ENCODE measurements at regions not wholly inside any gene's neighbourhood (a gene's known extent, or its start where the extent isn't known, plus 50 kb on each side); places are given as distances from the start of the nearest gene placed in this dataset.
"Not testable (repeated sequence)": the region's sequence is repeated elsewhere in the genome, so short reads cannot be mapped to it uniquely, and the experiment has no call there.

DNA sequence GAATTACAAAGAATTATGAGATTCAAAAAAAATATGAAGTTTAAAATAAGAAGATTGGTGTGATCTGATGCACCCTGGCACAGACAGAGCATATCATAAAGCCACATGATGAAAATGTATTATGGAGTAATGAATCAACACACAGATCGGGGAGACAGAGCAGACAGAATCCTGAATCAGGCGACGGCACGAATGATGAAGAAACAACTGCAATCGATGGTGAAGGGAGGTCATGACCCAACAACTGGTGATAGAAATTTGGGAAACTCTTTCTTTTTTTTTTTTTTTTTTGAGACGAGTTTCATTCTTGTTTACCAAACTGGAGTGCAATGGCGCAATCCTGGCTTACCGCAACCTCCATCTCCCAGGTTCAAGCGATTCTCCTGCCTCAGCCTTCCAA lies 1054.0 kb downstream of the TYW1 start:
- 98% methylated on average over 9 of the region's 9 CpGs for whole genome bisulfite sequencing
- Histone ChIP-seq H3K4me1 (ENCODE audit: insufficient read depth, low read length) (no peaks in the 10 kb centered on the region), H3K4me3 (ENCODE audit: low read length) (no peak overlapping the region), H3K36me3 (ENCODE audit: insufficient read depth, low read length) (no peaks in the 10 kb centered on the region), H3K27ac (ENCODE audit: low read depth, low read length) (no peak overlapping the region), H3K27me3 (ENCODE audit: insufficient read depth, low read length) (no peaks in the 10 kb centered on the region), H3K9ac (ENCODE audit: low read depth, low read length) (no peak overlapping the region), H3K9me3 (ENCODE audit: insufficient read depth, low read depth, low read length) (no peaks in the 10 kb centered on the region)

DNA sequence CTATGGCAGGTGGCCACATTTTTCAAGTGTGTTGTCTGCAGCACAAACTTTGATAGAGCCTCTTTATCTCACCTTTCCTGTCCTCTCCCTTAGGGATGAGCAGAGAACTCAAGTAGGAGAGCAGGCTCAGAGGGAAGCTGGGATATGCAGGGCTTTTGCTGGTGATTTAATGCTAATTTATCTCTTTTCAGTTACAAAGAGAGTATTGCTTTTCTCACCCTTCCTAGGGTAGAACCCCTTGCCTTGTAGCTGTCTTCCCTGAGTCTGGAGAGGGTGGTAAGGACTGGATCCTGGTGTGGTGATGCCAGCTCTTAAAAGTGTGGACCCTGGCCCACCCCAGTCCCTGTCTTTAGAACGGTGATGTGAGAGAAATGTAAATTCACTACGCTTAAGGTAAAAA lies 1061.4 kb downstream of the TYW1 start:
- Histone ChIP-seq H3K4me3 (ENCODE audit: low read length) (no peak overlapping the region), H3K9me3 (ENCODE audit: insufficient read depth, low read depth, low read length) (no peaks in the 10 kb centered on the region), H3K4me1 (ENCODE audit: insufficient read depth, low read length) (peaks cover 11% of the 10 kb centered on the region), H3K9ac (ENCODE audit: low read depth, low read length) (no peak overlapping the region), H3K36me3 (ENCODE audit: insufficient read depth, low read length) (no peaks in the 10 kb centered on the region), H3K27me3 (ENCODE audit: insufficient read depth, low read length) (no peaks in the 10 kb centered on the region), H3K27ac (ENCODE audit: low read depth, low read length) (no peak overlapping the region)
- WGBS, result 23% methylated on average over 2 of the region's 2 CpGs

DNA sequence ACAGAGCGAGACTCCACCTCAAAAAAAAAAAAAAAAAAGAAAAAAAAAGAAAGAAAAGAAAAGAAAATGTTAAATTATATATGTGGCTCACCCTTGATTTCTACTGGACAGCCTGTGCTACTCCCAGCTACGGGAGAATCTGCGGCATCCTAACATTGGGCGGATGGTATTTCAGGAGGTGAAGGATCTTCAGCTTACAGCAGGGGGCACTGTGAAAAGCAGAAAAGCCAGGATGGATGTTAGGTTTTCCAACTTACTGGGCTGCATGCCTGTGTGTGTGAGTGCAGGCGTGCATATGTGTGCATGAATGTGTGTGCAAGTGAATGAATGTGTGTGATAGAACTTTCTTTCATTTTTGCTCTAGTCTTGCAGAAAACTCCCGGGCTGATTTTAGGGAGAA lies 1066.5 kb downstream of the TYW1 start:
- Histone ChIP-seq H3K9me3 (ENCODE audit: insufficient read depth, low read depth, low read length) (no peaks in the 10 kb centered on the region), H3K4me3 (ENCODE audit: low read length) (no peak overlapping the region), H3K27me3 (ENCODE audit: insufficient read depth, low read length) (no peaks in the 10 kb centered on the region), H3K9ac (ENCODE audit: low read depth, low read length) (no peak overlapping the region), H3K36me3 (ENCODE audit: insufficient read depth, low read length) (no peaks in the 10 kb centered on the region), H3K4me1 (ENCODE audit: insufficient read depth, low read length) (peaks cover 5% of the 10 kb centered on the region), H3K27ac (ENCODE audit: low read depth, low read length) (no peak overlapping the region)
- WGBS, result 91% methylated on average over 5 of the region's 6 CpGs

DNA sequence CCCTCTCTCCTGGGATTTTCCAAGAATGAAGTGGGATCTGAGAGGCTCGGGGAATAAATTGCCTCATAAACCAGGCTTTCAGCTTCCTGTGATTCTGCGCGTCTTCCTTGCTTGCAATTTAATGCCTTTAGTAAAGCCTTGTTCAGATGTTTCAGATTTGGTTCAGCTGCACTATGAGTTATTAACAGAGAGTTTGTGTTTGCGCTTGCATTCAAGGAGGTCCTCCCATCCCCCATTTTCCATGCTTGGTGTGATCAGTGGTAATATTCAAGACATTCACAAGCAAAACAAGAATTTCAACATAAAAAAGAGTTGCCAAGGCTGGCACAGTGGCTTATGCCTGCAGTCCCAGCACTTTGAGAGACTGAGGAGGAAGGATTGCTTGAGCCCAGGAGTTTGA lies 1068.9 kb downstream of the TYW1 start:
- no peak overlapping the region for H3K27ac ChIP-seq (ENCODE audit: low read depth, low read length)
- H3K9ac ChIP-seq (ENCODE audit: low read depth, low read length), result no peak overlapping the region
- H3K27me3 ChIP-seq (ENCODE audit: insufficient read depth, low read length), result no peaks in the 10 kb centered on the region
- no peaks in the 10 kb centered on the region for H3K9me3 ChIP-seq (ENCODE audit: insufficient read depth, low read depth, low read length)
- no peaks in the 10 kb centered on the region for H3K36me3 ChIP-seq (ENCODE audit: insufficient read depth, low read length)
- H3K4me1 ChIP-seq (ENCODE audit: insufficient read depth, low read length), result no peaks in the 10 kb centered on the region
- WGBS, result 92% methylated on average over 4 of the region's 4 CpGs
- H3K4me3 ChIP-seq (ENCODE audit: low read length), result no peak overlapping the region

DNA sequence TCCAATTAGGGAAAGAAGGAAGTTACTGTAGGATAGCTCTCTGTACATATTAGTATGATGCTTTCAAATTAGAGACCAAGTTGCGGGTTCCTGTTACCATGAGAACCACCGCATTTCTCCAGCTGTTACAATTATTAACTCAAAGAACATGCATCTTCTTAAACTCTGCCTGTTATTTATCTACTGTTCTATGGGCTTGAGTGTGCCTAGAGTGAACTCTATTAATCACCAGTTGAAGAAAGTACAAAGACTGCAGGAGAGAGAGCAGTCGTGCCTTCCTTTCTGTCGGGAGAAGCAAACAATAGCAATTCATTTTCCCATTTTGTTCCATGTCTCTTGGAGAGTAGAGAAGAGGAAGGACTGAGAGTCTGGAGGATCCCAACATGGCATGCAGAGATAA lies 1071.2 kb downstream of the TYW1 start:
- H3K9me3 ChIP-seq (ENCODE audit: insufficient read depth, low read depth, low read length), result no peaks in the 10 kb centered on the region
- no peaks in the 10 kb centered on the region for H3K4me1 ChIP-seq (ENCODE audit: insufficient read depth, low read length)
- 95% methylated on average over 4 of the region's 4 CpGs for WGBS
- H3K27me3 ChIP-seq (ENCODE audit: insufficient read depth, low read length), result no peaks in the 10 kb centered on the region
- H3K36me3 ChIP-seq (ENCODE audit: insufficient read depth, low read length), result no peaks in the 10 kb centered on the region
- no peak overlapping the region for H3K9ac ChIP-seq (ENCODE audit: low read depth, low read length)
- H3K27ac ChIP-seq (ENCODE audit: low read depth, low read length), result no peak overlapping the region
- no peak overlapping the region for H3K4me3 ChIP-seq (ENCODE audit: low read length)

DNA sequence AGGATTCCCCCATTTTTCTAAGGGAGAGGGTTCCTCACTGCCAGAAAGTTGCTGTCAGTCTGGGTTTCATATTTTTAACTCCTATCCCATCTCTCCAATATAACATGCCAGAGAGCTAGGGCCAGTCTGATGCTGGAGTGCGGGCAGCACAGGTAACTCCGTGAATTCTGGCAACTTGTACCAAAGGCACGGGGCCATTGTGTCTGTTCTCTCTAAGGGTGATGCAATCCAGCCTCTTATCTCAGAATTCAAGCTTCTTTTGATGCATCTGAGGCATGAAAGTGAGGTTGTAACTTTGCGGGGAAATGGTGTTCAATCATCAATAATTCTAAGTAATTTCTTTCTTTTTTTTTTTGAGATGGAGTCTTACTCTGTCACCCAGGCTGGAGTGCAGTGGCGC lies 1074.4 kb downstream of the TYW1 start:
- no peak overlapping the region for H3K27ac ChIP-seq (ENCODE audit: low read depth, low read length)
- H3K4me3 ChIP-seq (ENCODE audit: low read length), result no peak overlapping the region
- H3K9me3 ChIP-seq (ENCODE audit: insufficient read depth, low read depth, low read length), result no peaks in the 10 kb centered on the region
- H3K27me3 ChIP-seq (ENCODE audit: insufficient read depth, low read length), result no peaks in the 10 kb centered on the region
- H3K9ac ChIP-seq (ENCODE audit: low read depth, low read length), result no peak overlapping the region
- no peaks in the 10 kb centered on the region for H3K36me3 ChIP-seq (ENCODE audit: insufficient read depth, low read length)
- H3K4me1 ChIP-seq (ENCODE audit: insufficient read depth, low read length), result no peaks in the 10 kb centered on the region
- 85% methylated on average over 4 of the region's 5 CpGs for WGBS

DNA sequence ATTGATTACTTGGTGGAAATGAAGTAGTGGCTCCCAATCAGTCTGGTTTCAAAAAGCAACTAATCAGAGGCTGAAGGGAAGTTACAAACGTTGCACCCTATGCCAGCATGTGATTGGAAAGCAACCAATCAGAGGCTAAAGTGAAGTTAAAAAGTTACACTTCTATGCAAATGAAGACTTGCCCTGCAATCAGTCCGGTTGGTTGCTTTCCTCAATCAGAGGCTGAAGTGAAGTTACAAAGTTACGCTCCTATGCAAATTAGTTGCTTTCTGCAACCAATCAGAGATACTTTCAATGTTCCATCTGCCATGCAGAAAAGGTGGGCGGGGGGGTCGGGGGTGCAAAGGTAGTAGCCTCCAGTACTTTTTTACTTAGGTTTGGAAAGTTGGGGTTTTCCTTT lies 1077.1 kb downstream of the TYW1 start:
- H3K4me3 ChIP-seq (ENCODE audit: low read length), result no peak overlapping the region
- no peaks in the 10 kb centered on the region for H3K27me3 ChIP-seq (ENCODE audit: insufficient read depth, low read length)

DNA sequence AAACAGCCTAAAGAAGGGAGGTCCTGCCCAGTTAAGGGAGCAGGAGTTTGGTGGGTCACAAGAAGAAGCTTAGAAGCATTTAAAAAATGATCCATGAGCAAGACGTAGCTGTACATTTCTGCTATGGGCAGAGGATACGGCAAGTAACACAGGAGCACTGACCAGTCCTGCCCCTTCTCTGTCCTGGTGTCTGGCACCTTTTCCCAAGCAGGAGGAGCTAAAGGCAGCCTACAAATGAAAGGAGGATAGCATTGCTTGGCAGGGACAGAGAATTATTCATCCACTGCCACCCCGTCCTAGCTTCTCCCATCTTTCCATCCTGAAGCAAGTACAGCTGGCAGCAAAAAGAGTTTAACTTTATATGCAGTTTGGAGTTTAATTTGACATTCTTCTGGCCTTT lies 1077.6 kb downstream of the TYW1 start:
- H3K9me3 ChIP-seq (ENCODE audit: insufficient read depth, low read depth, low read length), result no peaks in the 10 kb centered on the region
- WGBS, result 96% methylated on average over 3 of the region's 3 CpGs
- H3K27me3 ChIP-seq (ENCODE audit: insufficient read depth, low read length), result no peaks in the 10 kb centered on the region
- no peak overlapping the region for H3K27ac ChIP-seq (ENCODE audit: low read depth, low read length)
- no peak overlapping the region for H3K4me3 ChIP-seq (ENCODE audit: low read length)
- no peaks in the 10 kb centered on the region for H3K4me1 ChIP-seq (ENCODE audit: insufficient read depth, low read length)
- no peaks in the 10 kb centered on the region for H3K36me3 ChIP-seq (ENCODE audit: insufficient read depth, low read length)
- no peak overlapping the region for H3K9ac ChIP-seq (ENCODE audit: low read depth, low read length)

More for the DNA sequence above, 1077.1 kb downstream of the TYW1 start:
- Histone ChIP-seq H3K36me3 (ENCODE audit: insufficient read depth, low read length) (no peaks in the 10 kb centered on the region), H3K9me3 (ENCODE audit: insufficient read depth, low read depth, low read length) (no peaks in the 10 kb centered on the region), H3K9ac (ENCODE audit: low read depth, low read length) (no peak overlapping the region), H3K27ac (ENCODE audit: low read depth, low read length) (no peak overlapping the region), H3K4me1 (ENCODE audit: insufficient read depth, low read length) (no peaks in the 10 kb centered on the region)
- WGBS, result 91% methylated on average over 5 of the region's 5 CpGs

DNA sequence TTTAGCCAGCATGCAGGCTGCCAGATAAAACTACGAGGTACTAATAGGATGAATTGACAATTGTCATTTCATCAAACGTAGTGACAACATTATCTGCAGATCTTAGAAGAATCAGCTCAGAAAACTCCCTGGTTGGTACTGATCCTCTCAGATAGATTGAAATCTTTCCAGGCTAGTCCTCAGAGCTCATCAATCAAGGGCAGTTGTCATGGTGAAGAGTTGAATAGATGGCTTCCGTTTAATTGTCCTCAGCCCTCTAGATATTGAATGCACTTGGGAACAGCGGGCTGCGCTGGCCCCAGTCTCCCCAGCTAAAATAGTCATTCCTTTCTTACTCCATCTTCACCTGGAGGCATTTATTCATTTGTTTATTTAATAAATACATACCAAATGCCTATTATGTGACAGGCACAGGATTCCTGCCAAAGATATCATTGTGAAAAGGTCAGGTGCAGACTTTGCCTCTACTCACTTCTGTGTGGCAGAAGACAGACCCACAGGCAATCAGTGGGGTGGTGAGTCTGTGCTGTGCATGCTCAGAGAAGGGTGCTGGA lies 1081.6 kb downstream of the TYW1 start:
- Histone ChIP-seq H3K27ac (ENCODE audit: low read depth, low read length) (no peak overlapping the region), H3K4me3 (ENCODE audit: low read length) (no peak overlapping the region), H3K9me3 (ENCODE audit: insufficient read depth, low read depth, low read length) (peaks cover 16% of the 10 kb centered on the region; the same call in 1 of the 2 replicates), H3K27me3 (ENCODE audit: insufficient read depth, low read length) (no peaks in the 10 kb centered on the region), H3K4me1 (ENCODE audit: insufficient read depth, low read length) (no peaks in the 10 kb centered on the region), H3K9ac (ENCODE audit: low read depth, low read length) (no peak overlapping the region), H3K36me3 (ENCODE audit: insufficient read depth, low read length) (no peaks in the 10 kb centered on the region)
- 100% methylated on average over 3 of the region's 5 CpGs for WGBS

DNA sequence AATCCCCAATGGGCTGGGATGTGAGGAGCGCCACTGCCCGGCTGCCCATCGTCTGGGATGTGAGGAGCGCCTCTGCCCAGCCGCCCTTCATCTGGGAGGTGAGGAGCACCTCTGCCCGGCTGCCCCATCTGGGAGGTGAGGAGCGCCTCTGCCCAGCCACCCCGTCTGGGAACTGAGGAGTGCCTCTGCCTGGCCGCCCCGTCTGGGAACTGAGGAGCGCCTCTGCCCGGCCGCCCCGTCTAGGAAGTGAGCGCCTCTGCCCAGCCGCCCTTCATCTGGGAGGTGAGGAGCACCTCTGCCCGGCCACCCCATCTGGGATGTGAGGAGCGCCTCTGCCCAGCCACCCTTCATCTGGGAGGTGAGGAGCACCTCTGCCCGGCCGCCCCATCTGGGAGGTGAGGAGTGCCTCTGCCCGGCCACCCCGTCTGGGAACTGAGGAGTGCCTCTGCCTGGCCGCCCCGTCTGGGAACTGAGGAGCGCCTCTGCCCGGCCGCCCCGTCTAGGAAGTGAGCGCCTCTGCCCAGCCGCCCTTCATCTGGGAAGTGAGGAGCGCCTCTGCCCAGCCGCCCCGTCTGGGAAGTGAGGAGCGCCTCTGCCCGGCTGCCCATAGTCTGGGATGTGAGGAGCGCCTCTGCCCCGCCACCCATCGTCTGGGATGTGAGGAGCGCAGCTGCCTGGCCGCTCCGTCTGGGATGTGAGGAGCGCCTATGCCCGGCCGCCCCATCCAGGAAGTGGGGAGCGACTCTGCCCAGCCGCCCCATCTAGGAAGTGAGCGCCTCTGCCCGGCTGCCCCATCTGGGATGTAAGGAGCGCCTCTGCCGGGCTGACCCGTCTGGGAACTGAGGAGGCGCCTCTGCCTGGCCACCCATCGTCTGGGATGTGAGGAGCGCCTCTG lies 1085.7 kb downstream of the TYW1 start:
- WGBS, result 92% methylated on average over 54 of the region's 54 CpGs

DNA sequence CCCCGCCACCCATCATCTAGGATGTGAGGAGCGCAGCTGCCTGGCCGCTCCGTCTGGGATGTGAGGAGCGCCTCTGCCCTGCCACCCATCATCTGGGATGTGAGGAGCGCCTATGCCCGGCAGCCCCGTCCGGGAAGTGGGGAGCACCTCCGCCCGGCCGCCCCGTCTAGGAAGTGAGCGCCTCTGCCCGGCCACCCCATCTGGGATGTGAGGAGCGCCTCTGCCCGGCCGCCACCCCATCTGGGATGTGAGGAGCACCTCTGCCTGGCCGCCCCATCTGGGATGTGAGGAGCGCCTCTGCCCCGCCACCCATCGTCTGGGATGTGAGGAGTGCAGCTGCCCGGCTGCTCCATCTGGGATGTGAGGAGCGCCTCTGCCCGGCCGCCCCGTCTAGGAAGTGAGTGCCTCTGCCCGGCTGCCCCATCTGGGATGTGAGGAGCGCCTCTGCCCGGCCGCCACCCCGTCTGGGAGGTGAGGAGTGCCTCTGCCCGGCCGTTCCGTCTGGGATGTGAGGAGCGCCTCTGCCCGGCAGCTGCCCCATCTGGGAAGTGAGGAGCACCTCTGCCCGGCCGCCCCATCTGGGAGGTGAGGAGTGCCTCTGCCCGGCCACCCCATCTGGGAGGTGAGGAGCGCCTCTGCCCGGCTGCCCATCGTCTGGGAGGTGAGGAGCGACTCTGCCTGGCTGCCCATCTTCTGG lies 1086.5 kb downstream of the TYW1 start:
- 93% methylated on average over 44 of the region's 44 CpGs for WGBS
- not testable (repeated sequence) for H3K9ac ChIP-seq (ENCODE audit: low read depth, low read length); H3K36me3 ChIP-seq (ENCODE audit: insufficient read depth, low read length); H3K27ac ChIP-seq (ENCODE audit: low read depth, low read length); H3K4me3 ChIP-seq (ENCODE audit: low read length); H3K4me1 ChIP-seq (ENCODE audit: insufficient read depth, low read length); H3K27me3 ChIP-seq (ENCODE audit: insufficient read depth, low read length)
- H3K9me3 ChIP-seq (ENCODE audit: insufficient read depth, low read depth, low read length), result peaks cover 26% of the 10 kb centered on the region

More for the DNA sequence above, 1085.7 kb downstream of the TYW1 start:
- H3K36me3 ChIP-seq (ENCODE audit: insufficient read depth, low read length); H3K27ac ChIP-seq (ENCODE audit: low read depth, low read length); H3K4me1 ChIP-seq (ENCODE audit: insufficient read depth, low read length); H3K27me3 ChIP-seq (ENCODE audit: insufficient read depth, low read length); H3K4me3 ChIP-seq (ENCODE audit: low read length); H3K9ac ChIP-seq (ENCODE audit: low read depth, low read length): not testable (repeated sequence)
- peaks cover 26% of the 10 kb centered on the region for H3K9me3 ChIP-seq (ENCODE audit: insufficient read depth, low read depth, low read length)
